Mesothelial cell of epicardium (in vitro differentiated cells): ENCODE measurements at regions not wholly inside any gene's neighbourhood (a gene's known extent, or its start where the extent isn't known, plus 50 kb on each side); places are given as distances from the start of the nearest gene placed in this dataset.
A peak's percentile ranks its signal among the peaks of the same experiment; 100 is the strongest.

Experiments used
- DNase-seq, 2 experiments: peaks; one replicate each; pipeline ENCODE4 v3.0.0; 2021; ENCODE audit warnings: low spot score in 2 of 2; ENCODE audit not compliant: unreplicated experiment in 2 of 2
- H3K27ac Mint-ChIP-seq: 2 replicates; pipeline ENCODE4 v1.8.0; 2021; ENCODE audit warnings: mixed read lengths
- H3K27me3 Mint-ChIP-seq: 2 replicates; pipeline ENCODE4 v1.8.0; 2021; ENCODE audit warnings: low read depth, mixed read lengths
- H3K36me3 Mint-ChIP-seq: 2 replicates; pipeline ENCODE4 v1.8.0; 2021; ENCODE audit warnings: mixed read lengths
- H3K4me1 Mint-ChIP-seq: 2 replicates; pipeline ENCODE4 v1.8.0; 2021; ENCODE audit warnings: mixed read lengths
- H3K4me3 Mint-ChIP-seq: 2 replicates; pipeline ENCODE4 v1.8.0; 2021; ENCODE audit warnings: mild to moderate bottlenecking, moderate library complexity, mixed read lengths
- H3K9me3 Mint-ChIP-seq: 2 replicates; pipeline ENCODE4 v1.8.0; 2021; ENCODE audit warnings: mixed read lengths
- CTCF ChIP-seq: fragments of 200-600 bp; sonication (generic); IDR thresholded peaks from one replicate; pipeline ENCODE4 v1.5.0; 2021; ENCODE audit warnings: antibody characterized with exemption; ENCODE audit not compliant: unreplicated experiment

GRCh38 chr10:118835682-118836326 lies 81.0 kb upstream of the CACUL1 start:
- Mint-ChIP-seq H3K27ac (peak overlapping the region; percentile 78), H3K9me3 (peaks cover 8% of the 10 kb centered on the region), H3K4me1 (peaks cover 32% of the 10 kb centered on the region)

GRCh38 chr10:118838364-118838763 lies 83.6 kb upstream of the CACUL1 start:
- H3K4me1 Mint-ChIP-seq, result peaks cover 24% of the 10 kb centered on the region
- H3K36me3 Mint-ChIP-seq, result no peaks in the 10 kb centered on the region
- H3K9me3 Mint-ChIP-seq, result peaks cover 8% of the 10 kb centered on the region
- DNase-seq, result no peak
- no peak overlapping the region for H3K4me3 Mint-ChIP-seq
- H3K27me3 Mint-ChIP-seq, result no peaks in the 10 kb centered on the region
- H3K27ac Mint-ChIP-seq, result no peak overlapping the region
- no peak for TF ChIP-seq CTCF

More at GRCh38 chr10:118835682-118836326, 81.0 kb upstream of the CACUL1 start:
- DNase-seq, result no peak
- Mint-ChIP-seq H3K36me3 (no peaks in the 10 kb centered on the region), H3K27me3 (no peaks in the 10 kb centered on the region), H3K4me3 (no peak overlapping the region)
- TF ChIP-seq CTCF, result no peak

- Mint-ChIP-seq H3K4me1 (peaks cover 31% of the 10 kb centered on the region), H3K27ac (no peak overlapping the region), H3K36me3 (no peaks in the 10 kb centered on the region), H3K27me3 (no peaks in the 10 kb centered on the region), H3K9me3 (peaks cover 8% of the 10 kb centered on the region), H3K4me3 (no peak overlapping the region)
- TF ChIP-seq CTCF, result no peak
- no peak for DNase-seq
Measured at GRCh38 chr10:118839348-118839747, 84.6 kb upstream of the CACUL1 start.

GRCh38 chr10:118840071-118840775 lies 85.5 kb upstream of the CACUL1 start:
- Mint-ChIP-seq H3K9me3 (peaks cover 8% of the 10 kb centered on the region), H3K27ac (no peak overlapping the region), H3K36me3 (no peaks in the 10 kb centered on the region), H3K27me3 (no peaks in the 10 kb centered on the region), H3K4me3 (no peak overlapping the region), H3K4me1 (peaks cover 36% of the 10 kb centered on the region)
- no peak for DNase-seq
- TF ChIP-seq CTCF, result no peak

- H3K9me3 Mint-ChIP-seq, result peaks cover 8% of the 10 kb centered on the region
- no peak overlapping the region for H3K27ac Mint-ChIP-seq
- TF ChIP-seq CTCF, result no peak
- no peak overlapping the region for H3K4me3 Mint-ChIP-seq
- no peaks in the 10 kb centered on the region for H3K36me3 Mint-ChIP-seq
- H3K27me3 Mint-ChIP-seq, result no peaks in the 10 kb centered on the region
- DNase-seq, result no peak
- H3K4me1 Mint-ChIP-seq, result peaks cover 35% of the 10 kb centered on the region
Measured at GRCh38 chr10:118840776-118841468, 86.2 kb upstream of the CACUL1 start.
